Heart left ventricle (tissue), 13 donors: ENCODE measurements at regions not wholly inside any gene's neighbourhood (a gene's known extent, or its start where the extent isn't known, plus 50 kb on each side); places are given as distances from the start of the nearest gene placed in this dataset.

Experiments
- POLR2A ChIP-seq, 2 donors: fragments of 450-650 bp; IDR thresholded peaks; one replicate each; pipeline ENCODE4 v1.6.1; 2017; ENCODE audit warnings: antibody characterized with exemption in 2 of 2, mild to moderate bottlenecking in 2 of 2, moderate library complexity in 2 of 2
- TF ChIP-seq, protein P1 (sequence below), 12 donors: fragments of 200-600 bp; sonication (generic) in 4 of 12; IDR thresholded peaks; one replicate each; pipeline versions ENCODE4 v1.5.0 to v1.8.0; 2018 to 2022; ENCODE audit warnings: antibody characterized with exemption in 12 of 12, mild to moderate bottlenecking in 5 of 12
- donor health status: ischemic (EF 13 %, LVEDD 7.1; RV severe dilation, severe dysfunction).
- donor health status: DM: no; HTN: yes; CAD: no.
- donor health status: DM: no; HTN: no; CAD: no.
- donor health status: ischemic (EF 25% LVEDD 6.9; RV normal size, moderate dysfunction).
- donor health status: ischemic (EF 25% LVEDD 5.7; RV mildly dilated, moderate dysfunction).
- donor health status: ischemic (EF 35%, LVEDD 5.7; RV mildly dilated, moderate dysfunction).
- donor health status: nonischemic (EF 11% LVEDD 7.7; RV severe dilation, severe dysfunction).
- donor health status: DM: yes; HTN: yes; CAD: no.
- donor health status: PGD.
- donor health status: ischemic (EF 29% LVEDD 5.4; RV normal size, mild dysfunction).
- donor health status: nonischemic (EF 23%, LVEDD 6.1; RV moderate dilation, normal function).

DNA sequence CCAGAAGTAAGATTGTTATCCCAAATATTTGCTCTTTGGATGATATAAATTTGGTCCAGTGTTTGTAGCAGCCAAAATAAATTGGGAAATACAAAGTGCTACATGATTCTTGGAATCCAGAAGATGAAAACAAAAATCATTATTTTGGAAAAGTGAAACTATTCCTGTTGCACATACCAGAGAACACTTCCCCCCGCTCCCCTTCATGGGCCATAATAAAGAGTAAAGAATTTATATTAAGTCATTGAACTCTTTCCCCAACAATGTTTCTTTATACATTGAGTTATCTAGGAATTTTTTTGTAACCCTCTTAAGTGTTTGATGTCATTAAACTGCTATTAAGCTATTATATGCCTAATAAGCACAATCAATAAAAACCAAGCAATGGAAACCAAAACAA, 490.4 kb upstream of the HS3ST5 start:
- TF ChIP-seq, protein P1, sequence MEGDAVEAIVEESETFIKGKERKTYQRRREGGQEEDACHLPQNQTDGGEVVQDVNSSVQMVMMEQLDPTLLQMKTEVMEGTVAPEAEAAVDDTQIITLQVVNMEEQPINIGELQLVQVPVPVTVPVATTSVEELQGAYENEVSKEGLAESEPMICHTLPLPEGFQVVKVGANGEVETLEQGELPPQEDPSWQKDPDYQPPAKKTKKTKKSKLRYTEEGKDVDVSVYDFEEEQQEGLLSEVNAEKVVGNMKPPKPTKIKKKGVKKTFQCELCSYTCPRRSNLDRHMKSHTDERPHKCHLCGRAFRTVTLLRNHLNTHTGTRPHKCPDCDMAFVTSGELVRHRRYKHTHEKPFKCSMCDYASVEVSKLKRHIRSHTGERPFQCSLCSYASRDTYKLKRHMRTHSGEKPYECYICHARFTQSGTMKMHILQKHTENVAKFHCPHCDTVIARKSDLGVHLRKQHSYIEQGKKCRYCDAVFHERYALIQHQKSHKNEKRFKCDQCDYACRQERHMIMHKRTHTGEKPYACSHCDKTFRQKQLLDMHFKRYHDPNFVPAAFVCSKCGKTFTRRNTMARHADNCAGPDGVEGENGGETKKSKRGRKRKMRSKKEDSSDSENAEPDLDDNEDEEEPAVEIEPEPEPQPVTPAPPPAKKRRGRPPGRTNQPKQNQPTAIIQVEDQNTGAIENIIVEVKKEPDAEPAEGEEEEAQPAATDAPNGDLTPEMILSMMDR (IDR thresholded peaks at IDR 0.05), result no peak
- TF ChIP-seq POLR2A (IDR thresholded peaks at IDR 0.05), result no peak
